ENCODE measurements at regions not wholly inside any gene's neighbourhood (a gene's known extent, or its start where the extent isn't known, plus 50 kb on each side); places are given as distances from the start of the nearest gene placed in this dataset.
"Not testable (repeated sequence)": the region's sequence is repeated elsewhere in the genome, so short reads cannot be mapped to it uniquely, and the experiment has no call there.

GRCh38 chr1:112133487-112133886 lies 144.0 kb upstream of the KCND3 start:
- no peak overlapping the region for H3K27ac ChIP-seq
- no peak for TF ChIP-seq CTCF (conservative IDR thresholded peaks at IDR 0.05)

GRCh38 chr1:112140743-112141142 lies 151.3 kb upstream of the KCND3 start:
- H3K27ac ChIP-seq: no peak overlapping the region
- no peak for TF ChIP-seq CTCF (conservative IDR thresholded peaks at IDR 0.05)

- no peak overlapping the region for H3K27ac ChIP-seq
- no peak for TF ChIP-seq CTCF (conservative IDR thresholded peaks at IDR 0.05)
Measured at GRCh38 chr1:112141301-112141700, 151.8 kb upstream of the KCND3 start.

- no peak for TF ChIP-seq CTCF (conservative IDR thresholded peaks at IDR 0.05)
- H3K27ac ChIP-seq: no peak overlapping the region
Measured at GRCh38 chr1:112141923-112142322, 152.5 kb upstream of the KCND3 start.

- TF ChIP-seq CTCF (conservative IDR thresholded peaks at IDR 0.05): no peak
Measured at GRCh38 chr1:112143871-112144441, 154.5 kb upstream of the KCND3 start.

GRCh38 chr1:112144733-112145426 lies 155.4 kb upstream of the KCND3 start:
- TF ChIP-seq CTCF (conservative IDR thresholded peaks at IDR 0.05): no peak
- H3K27ac ChIP-seq: no peak overlapping the region

More at GRCh38 chr1:112143871-112144441, 154.5 kb upstream of the KCND3 start:
- H3K27ac ChIP-seq: no peak overlapping the region

- no peak overlapping the region for H3K27ac ChIP-seq
- no peak for TF ChIP-seq CTCF (conservative IDR thresholded peaks at IDR 0.05)
Measured at GRCh38 chr1:112146201-112146715, 156.8 kb upstream of the KCND3 start.

- H3K27ac ChIP-seq: not testable (repeated sequence)
Measured at GRCh38 chr1:112160214-112160613, 170.7 kb upstream of the KCND3 start.
